ENCODE measurements at regions not wholly inside any gene's neighbourhood (a gene's known extent, or its start where the extent isn't known, plus 50 kb on each side); places are given as distances from the start of the nearest gene placed in this dataset.

DNA sequence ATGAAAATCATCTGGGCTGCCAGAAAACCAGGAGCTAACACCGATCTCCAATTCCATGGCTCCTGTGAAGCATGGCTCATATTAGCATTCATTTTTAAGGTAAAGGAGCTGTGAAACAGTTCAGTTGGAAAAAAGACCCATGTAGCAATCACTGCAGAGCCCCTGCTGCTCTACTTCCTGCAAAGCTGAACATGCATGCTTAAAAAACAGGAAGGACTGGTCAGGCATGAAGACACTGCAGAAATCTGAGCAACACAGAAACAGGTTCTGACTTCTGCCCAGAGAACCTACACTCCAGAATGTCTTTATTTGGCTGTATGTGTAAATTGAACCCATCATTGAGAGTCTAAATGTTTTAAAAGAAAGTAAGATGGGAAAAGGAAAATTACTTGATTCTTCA lies 950.6 kb downstream of the DCDC2C start:
- H3K9me3 ChIP-seq (replicated peaks) = peaks cover under 1% of the 10 kb centered on the region
- H3K4me1 ChIP-seq = no peaks in the 10 kb centered on the region
- DNase-seq = no peak
- H3K36me3 ChIP-seq = no peaks in the 10 kb centered on the region
- no peaks in the 10 kb centered on the region for H3K27me3 ChIP-seq (ENCODE audit: low read depth)
- H3K27ac ChIP-seq (replicated peaks) = no peak overlapping the region
- intact Hi-C loops (cut with micrococcal nuclease) = no loop called here
- H3K4me3 ChIP-seq = no peak overlapping the region
- TF ChIP-seq, protein P1, sequence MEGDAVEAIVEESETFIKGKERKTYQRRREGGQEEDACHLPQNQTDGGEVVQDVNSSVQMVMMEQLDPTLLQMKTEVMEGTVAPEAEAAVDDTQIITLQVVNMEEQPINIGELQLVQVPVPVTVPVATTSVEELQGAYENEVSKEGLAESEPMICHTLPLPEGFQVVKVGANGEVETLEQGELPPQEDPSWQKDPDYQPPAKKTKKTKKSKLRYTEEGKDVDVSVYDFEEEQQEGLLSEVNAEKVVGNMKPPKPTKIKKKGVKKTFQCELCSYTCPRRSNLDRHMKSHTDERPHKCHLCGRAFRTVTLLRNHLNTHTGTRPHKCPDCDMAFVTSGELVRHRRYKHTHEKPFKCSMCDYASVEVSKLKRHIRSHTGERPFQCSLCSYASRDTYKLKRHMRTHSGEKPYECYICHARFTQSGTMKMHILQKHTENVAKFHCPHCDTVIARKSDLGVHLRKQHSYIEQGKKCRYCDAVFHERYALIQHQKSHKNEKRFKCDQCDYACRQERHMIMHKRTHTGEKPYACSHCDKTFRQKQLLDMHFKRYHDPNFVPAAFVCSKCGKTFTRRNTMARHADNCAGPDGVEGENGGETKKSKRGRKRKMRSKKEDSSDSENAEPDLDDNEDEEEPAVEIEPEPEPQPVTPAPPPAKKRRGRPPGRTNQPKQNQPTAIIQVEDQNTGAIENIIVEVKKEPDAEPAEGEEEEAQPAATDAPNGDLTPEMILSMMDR (IDR thresholded peaks at IDR 0.05; ENCODE audit: borderline replicate concordance) = no peak

DNA sequence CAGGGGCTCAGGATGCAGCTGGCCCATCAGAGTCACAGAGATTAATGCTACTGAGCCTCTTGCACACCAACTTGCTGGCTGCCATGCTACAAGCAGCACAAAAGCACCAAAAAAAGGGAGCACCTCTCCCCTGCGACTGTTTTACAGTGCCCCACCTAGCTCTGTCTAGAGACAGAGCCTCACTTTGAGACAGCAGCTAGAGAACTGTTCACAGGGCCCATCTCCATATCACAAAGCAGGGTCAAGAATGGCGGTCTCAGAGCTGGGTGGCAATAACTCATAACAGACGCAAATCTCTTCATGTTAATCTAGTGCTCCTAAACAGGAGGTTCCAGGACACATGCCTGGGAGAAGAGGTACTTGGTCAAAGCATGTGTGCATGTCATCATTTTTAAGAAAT lies 953.0 kb downstream of the DCDC2C start:
- no peaks in the 10 kb centered on the region for H3K27me3 ChIP-seq (ENCODE audit: low read depth)
- no peak overlapping the region for H3K27ac ChIP-seq (replicated peaks)
- no peaks in the 10 kb centered on the region for H3K9me3 ChIP-seq (replicated peaks)
- intact Hi-C loops (cut with micrococcal nuclease) = no loop called here
- DNase-seq = no peak
- H3K4me1 ChIP-seq = no peaks in the 10 kb centered on the region
- no peaks in the 10 kb centered on the region for H3K36me3 ChIP-seq
- no peak overlapping the region for H3K4me3 ChIP-seq
- TF ChIP-seq, protein P1 (IDR thresholded peaks at IDR 0.05; ENCODE audit: borderline replicate concordance) = no peak

GRCh38 chr2:4662161-4662779 lies 958.9 kb downstream of the DCDC2C start:
- intact Hi-C loops (cut with micrococcal nuclease) = no loop called here
- DNase-seq = no peak
- Histone ChIP-seq H3K4me1 (no peaks in the 10 kb centered on the region), H3K36me3 (no peaks in the 10 kb centered on the region), H3K27me3 (ENCODE audit: low read depth) (no peaks in the 10 kb centered on the region), H3K4me3 (no peak overlapping the region), H3K27ac (replicated peaks) (no peak overlapping the region), H3K9me3 (replicated peaks) (no peaks in the 10 kb centered on the region)
- TF ChIP-seq, protein P1 (IDR thresholded peaks at IDR 0.05; ENCODE audit: borderline replicate concordance) = no peak

DNA sequence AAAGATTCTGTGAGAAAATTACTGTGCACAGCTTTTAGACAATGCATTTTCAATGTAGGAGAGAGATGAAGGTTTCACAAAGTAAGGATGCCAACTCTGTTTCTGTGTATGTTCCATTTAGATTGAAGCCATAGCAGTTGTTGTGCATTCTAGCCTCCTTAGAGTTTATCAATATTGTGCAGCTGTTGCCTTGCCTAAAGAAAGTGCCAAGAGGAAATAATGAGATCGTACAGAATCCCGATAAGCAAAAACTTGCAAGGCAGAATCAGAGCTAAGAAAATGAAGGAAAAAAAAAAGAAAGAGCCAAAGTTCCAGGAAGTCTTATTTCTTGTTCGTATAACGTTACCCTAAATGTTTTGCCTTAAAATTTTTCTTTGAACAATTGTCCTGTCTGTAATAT lies 965.0 kb downstream of the DCDC2C start:
- TF ChIP-seq, protein P1 (IDR thresholded peaks at IDR 0.05; ENCODE audit: borderline replicate concordance) = no peak
- no peak for DNase-seq
- H3K9me3 ChIP-seq (replicated peaks) = no peaks in the 10 kb centered on the region
- H3K4me3 ChIP-seq = no peak overlapping the region
- no peaks in the 10 kb centered on the region for H3K27me3 ChIP-seq (ENCODE audit: low read depth)
- no peak overlapping the region for H3K27ac ChIP-seq (replicated peaks)
- H3K4me1 ChIP-seq = no peaks in the 10 kb centered on the region
- no peaks in the 10 kb centered on the region for H3K36me3 ChIP-seq
- intact Hi-C loops (cut with micrococcal nuclease) = no loop called here

GRCh38 chr2:4670331-4670730 lies 967.0 kb downstream of the DCDC2C start:
- H3K4me3 ChIP-seq = no peak overlapping the region
- H3K4me1 ChIP-seq = no peaks in the 10 kb centered on the region
- TF ChIP-seq, protein P1 (IDR thresholded peaks at IDR 0.05; ENCODE audit: borderline replicate concordance) = no peak
- intact Hi-C loops (cut with micrococcal nuclease) = no loop called here
- no peak overlapping the region for H3K27ac ChIP-seq (replicated peaks)
- H3K27me3 ChIP-seq (ENCODE audit: low read depth) = no peaks in the 10 kb centered on the region
- DNase-seq = no peak
- no peaks in the 10 kb centered on the region for H3K36me3 ChIP-seq
- H3K9me3 ChIP-seq (replicated peaks) = no peaks in the 10 kb centered on the region

Data from left ventricle myocardium inferior (tissue), 1 donor.